ENCODE measurements at regions not wholly inside any gene's neighbourhood (a gene's known extent, or its start where the extent isn't known, plus 50 kb on each side); places are given as distances from the start of the nearest gene placed in this dataset.
"Not testable (repeated sequence)": the region's sequence is repeated elsewhere in the genome, so short reads cannot be mapped to it uniquely, and the experiment has no call there.

DNA sequence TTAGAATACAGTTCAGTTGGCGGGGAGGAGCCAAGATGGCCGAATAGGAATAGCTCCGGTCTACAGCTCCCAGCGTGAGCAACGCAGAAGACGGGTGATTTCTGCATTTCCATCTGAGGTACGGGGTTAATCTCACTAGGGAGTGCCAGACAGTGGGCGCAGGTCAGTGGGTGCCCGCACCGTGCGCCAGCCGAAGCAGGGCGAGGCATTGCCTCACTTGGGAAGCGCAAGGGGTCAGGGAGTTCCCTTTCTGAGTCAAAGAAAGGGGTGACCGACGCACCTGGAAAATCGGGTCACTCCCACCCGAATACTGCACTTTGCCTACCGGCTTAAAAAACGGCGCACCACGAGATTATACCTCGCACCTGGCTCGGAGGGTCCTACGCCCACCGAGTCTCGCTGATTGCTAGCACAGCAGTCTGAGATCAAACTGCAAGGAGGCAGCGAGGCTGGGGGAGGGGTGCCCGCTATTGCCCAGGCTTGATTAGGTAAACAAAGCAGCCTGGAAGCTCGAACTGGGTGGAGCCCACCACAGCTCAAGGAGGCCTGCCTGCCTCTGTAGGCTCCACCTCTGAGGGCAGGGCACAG is 631.5 kb upstream of the NECTIN3 start:
- not testable (repeated sequence) for TF ChIP-seq POLR2A, POLR2AphosphoS5 (IDR thresholded peaks at IDR 0.05; ENCODE audit: low read depth, low read length)

All from GM12892 (cell line).